Right kidney (tissue), 1 donor: ENCODE measurements at regions not wholly inside any gene's neighbourhood (a gene's known extent, or its start where the extent isn't known, plus 50 kb on each side); places are given as distances from the start of the nearest gene placed in this dataset.

Experiments
- DNase-seq: peaks from one replicate; pipeline ENCODE4 v3.0.0-alpha.2; 2016

DNA sequence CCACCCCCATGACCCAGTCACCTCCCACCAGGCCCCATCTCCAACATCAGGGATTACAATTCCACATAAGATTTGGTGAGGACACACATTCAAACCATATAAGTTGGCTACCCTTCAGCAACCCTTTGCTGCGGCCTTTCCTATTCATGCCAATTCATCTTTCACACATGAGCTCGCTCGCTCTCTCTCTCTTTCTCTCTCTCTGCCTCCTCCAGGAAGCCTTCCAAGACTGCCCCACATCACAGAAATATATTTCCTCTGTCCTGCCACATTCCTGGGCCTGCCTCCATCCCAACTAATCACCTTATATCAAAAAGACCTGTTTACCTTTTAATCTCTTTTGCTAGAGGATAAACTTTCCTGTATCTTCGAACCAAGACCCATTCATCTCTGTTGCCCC is 188.9 kb downstream of the TTC32 start:
- DNase-seq, result no peak

- DNase-seq, result no peak
These were observed 190.1 kb downstream of the TTC32 start for GRCh38 chr2:19711470-19712372.

- DNase-seq, result no peak
These were observed 191.6 kb downstream of the TTC32 start for GRCh38 chr2:19710230-19710629.

DNA sequence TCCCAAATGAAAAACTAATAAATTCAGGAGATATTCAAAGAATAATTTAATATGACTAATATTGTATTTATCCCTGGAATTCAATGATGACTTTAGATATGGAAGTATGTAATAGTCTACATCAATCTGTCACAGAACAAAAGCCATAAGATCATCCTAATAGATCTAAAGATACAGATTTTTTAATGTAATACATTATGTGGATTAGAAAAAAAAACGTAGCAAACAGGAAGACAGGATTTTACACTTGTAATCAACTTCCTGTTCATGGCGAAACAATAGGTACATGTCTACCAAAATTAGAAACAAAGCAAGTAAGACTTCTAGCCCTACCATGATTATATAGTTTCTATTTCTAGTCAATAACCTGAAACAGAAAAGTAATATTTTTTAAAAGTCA is 192.2 kb downstream of the TTC32 start:
- DNase-seq, result no peak

- DNase-seq, result no peak
These were observed 193.0 kb downstream of the TTC32 start for GRCh38 chr2:19708776-19709175.

DNA sequence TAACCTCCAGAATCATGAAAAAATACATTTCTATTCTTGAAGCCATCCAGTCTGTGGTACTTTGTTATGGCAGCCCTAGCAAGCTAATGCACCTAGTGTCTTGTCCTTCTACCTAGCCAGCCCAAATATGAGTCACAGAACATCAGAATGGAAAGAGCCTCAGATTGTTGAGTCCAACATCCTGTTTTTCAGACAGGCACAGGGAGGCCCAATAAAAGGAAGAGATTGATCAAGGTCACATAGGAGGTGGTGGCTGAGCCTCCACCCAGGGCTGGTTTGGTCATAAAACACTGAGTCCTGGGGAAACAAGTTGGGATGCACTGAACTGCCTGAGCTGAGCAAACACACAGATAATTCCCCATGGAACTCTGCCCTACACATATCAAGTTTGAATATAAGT is 195.5 kb downstream of the TTC32 start:
- DNase-seq, result no peak

DNA sequence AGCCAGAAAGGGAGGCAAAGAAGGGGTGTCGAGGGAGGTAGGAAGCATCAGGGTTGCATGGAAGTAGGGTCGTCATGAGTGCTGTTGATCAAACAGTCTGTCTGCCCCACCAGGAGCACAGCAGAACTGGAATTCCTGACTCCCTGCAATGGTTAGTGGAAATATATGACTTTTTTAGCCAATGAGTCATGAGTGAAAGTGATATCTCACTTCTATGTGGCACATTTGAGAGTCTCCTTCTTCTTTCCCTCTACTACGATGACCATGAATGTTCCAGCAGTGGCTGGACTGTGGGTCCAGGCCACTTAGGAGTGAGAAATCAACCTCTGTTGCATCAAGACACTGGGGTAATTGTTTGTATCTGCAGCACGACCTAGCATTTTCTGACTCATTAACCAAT is 199.5 kb downstream of the TTC32 start:
- no peak for DNase-seq

GRCh38 chr2:19700861-19701585 is 200.8 kb downstream of the TTC32 start:
- no peak for DNase-seq

GRCh38 chr2:19697131-19697530 is 204.7 kb downstream of the TTC32 start:
- no peak for DNase-seq

DNA sequence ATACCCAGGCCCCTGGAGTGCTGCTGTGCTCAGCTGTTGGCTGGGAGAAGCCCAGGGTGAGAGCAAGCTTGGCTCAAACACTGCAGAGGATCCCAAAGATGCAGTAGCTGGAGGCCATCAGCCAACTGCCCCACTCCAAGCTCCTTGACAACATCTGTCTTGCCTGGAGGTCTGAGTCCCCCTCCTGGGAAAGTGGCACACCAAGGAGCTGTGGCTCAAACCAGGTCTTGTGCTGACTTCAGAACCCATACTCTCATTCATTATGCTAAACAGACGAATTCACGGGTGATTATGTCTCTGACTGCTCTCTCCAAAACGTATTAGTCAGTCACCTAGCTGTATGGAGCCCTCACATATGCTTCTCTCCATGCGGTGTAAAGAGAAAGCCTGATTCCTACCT is 206.1 kb downstream of the TTC32 start:
- no peak for DNase-seq

GRCh38 chr2:19691892-19692291 is 209.9 kb downstream of the TTC32 start:
- DNase-seq, result no peak

DNA sequence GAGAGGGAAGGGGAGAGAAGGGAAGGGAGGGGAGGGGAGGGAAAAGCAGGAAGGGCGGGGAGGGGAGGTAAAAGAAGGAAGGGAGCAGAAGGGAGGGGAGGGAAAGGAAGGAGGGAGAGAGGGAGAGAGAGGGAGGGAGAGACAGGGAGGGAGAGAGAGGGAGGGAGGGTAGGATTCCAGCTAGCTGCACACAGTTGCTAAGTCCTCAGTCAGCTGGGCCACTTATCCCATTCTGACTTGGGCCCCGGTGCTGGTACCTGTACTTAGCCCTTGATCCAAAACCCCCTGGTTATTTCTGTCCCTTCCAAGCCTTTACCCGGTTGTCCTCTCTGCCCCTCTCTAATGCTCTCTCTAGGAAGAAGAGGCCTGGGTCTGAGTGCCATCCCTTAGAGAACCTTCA is 211.4 kb downstream of the TTC32 start:
- no peak for DNase-seq

- no peak for DNase-seq
These were observed 212.1 kb downstream of the TTC32 start for GRCh38 chr2:19689646-19690168.

DNA sequence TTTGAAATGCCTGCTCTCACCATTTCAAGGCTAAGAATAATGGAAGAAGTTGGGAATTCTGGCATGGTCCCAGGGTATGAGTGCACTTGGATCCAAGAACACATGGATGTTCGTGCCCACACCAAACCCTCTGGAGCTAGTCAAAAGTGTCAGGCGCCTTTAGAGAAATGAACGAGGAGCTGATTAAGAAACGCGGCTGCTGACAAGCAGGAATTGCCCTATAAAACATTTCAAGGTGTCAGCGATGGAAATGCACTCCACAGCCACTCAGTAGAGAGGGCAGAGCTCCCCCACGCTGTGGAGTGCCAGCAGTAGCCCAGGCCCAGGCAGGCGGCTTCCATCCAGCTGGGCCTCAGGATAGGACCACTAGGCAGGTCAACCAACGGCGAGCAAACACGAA is 213.7 kb downstream of the TTC32 start:
- DNase-seq, result no peak

DNA sequence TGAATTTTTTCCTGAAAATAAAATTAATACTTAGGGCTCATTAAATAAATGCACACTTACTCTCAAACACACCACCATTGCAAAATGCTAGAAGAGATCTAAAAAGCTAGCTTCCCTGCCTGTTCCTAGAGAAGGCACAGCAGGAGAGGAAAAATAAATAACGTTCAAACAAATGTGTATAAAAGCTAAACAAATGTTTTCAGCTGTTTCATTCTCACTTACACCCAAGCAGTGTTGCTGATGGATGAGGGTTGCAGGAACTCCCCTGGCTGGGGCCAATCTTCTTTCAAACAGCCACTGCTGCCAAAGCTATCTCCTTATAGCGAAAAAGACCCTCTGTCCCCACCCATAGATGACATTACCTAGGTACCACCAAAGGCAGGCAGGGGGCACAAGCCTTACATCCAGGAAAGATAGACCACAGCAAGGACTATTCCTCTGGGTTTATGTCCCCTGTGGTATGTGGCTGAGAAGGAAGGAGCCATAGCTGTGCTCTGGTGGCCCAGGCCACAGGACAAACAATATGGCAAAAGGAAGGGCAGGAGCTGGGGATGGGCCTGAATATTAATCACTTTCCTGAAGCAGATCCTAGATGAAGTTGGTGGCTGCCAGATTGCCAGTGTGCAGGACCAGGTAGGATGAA is 214.6 kb downstream of the TTC32 start:
- DNase-seq, result no peak

GRCh38 chr2:19686439-19686838 is 215.3 kb downstream of the TTC32 start:
- DNase-seq, result no peak

GRCh38 chr2:19685731-19686130 is 216.1 kb downstream of the TTC32 start:
- no peak for DNase-seq

- DNase-seq, result no peak
These were observed 217.3 kb downstream of the TTC32 start for GRCh38 chr2:19684516-19684915.

- DNase-seq, result no peak
These were observed 218.2 kb downstream of the TTC32 start for GRCh38 chr2:19683556-19683955.

DNA sequence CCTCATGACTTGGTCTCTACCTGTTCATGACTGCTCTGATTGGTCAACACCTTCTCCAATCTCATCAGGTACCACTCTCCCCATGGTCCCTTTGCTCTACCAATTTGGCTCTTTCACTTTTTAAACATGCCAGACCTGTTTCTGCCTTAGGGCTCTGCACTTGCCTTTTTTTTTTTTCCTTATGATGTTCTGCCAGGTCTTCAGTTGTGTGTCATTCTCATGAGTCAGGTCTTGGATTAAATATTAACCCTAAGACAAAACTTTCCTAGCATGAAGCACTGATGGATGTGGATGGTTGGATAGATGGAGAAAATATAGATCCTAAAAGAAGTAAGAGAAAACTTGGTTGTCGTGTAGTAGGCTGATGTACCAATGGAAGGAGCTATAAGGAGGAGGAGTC is 219.3 kb downstream of the TTC32 start:
- DNase-seq, result no peak

DNA sequence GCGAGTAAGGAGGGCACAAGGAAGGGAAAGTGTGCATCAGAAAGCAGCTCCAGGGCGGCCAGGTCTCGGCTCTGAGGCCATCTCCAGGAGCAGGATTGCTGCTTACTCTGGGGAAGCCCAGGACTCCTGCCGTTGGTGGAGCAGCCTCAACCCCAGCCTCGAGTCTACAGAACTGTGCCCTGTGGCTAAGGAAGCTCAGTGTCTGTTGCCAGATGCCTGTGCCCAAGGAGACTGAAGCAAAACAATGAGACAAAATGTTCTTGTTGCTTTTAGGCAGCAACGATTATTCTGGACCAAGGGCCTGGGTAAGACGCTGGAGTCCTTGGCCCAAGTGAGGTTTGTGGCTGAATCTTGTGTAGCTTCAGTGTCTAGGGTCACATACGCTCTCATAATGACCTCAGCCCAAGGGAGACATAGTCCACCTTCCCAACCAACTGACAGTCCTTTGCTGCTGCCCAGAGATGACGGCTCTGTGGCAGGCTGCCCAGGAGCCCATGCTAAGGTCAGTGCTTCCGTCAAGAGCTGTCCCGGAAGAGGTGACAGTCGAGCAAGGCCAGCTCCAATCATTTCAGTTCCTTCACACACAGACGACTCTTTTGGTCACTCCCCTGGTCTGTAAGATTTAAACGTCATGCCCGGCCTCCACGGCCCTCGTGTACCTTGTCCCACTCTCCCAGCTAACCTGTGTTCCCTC is 223.8 kb downstream of the TTC32 start:
- no peak for DNase-seq

- DNase-seq, result no peak
These were observed 224.5 kb downstream of the TTC32 start for GRCh38 chr2:19677215-19677777.
